Common myeloid progenitor, CD34-positive (primary cell): ENCODE measurements at regions not wholly inside any gene's neighbourhood (a gene's known extent, or its start where the extent isn't known, plus 50 kb on each side); places are given as distances from the start of the nearest gene placed in this dataset.

ENCODE experiments used
- CTCF ChIA-PET: fragments of 350-600 bp; sonication (Branson Sonifier 250); formaldehyde crosslinking; loops from one replicate; lab custom pipeline; 2021; ENCODE audit warnings: antibody characterized with exemption; lab: Charles Lee
- POLR2A ChIA-PET: fragments of 350-600 bp; sonication (Branson Sonifier 250); formaldehyde crosslinking; loops from one replicate; lab custom pipeline; 2021; ENCODE audit warnings: antibody characterized with exemption; lab: Charles Lee
- DNase-seq, 3 donors: peaks; one replicate each; pipeline versions ENCODE4 v3.0.0 to v3.0.0-alpha.2; 2013
- H3K27ac ChIP-seq, 2 experiments: 1 replicate in 1 of 2; 2 replicates in 1 of 2; pipeline ENCODE4 v1.7.0; 2013; ENCODE audit warnings: inconsistent platforms in 2 of 2, low read length in 2 of 2, mild to moderate bottlenecking in 2 of 2, low read depth in 1 of 2, moderate library complexity in 1 of 2; ENCODE audit not compliant: severe bottlenecking in 2 of 2, insufficient read depth in 1 of 2, poor library complexity in 1 of 2
- H3K27me3 ChIP-seq, 5 experiments: replicated peaks in 2 of 5; 1 replicate in 3 of 5; 2 replicates in 2 of 5; pipeline versions ENCODE4 v1.6.1 to v1.7.0; 2013; ENCODE audit warnings: low read length in 4 of 5, mild to moderate bottlenecking in 2 of 5, moderate library complexity in 2 of 5, inconsistent platforms in 1 of 5; ENCODE audit not compliant: insufficient read depth in 5 of 5, control insufficient read depth in 4 of 5
- H3K36me3 ChIP-seq, 4 experiments: 1 replicate in 2 of 4; 2 replicates in 2 of 4; pipeline versions ENCODE4 v1.6.1 to v1.7.0; 2013; ENCODE audit warnings: low read length in 3 of 4, control low read depth in 1 of 4, mild to moderate bottlenecking in 1 of 4; ENCODE audit not compliant: control insufficient read depth in 4 of 4, insufficient read depth in 4 of 4
- H3K4me1 ChIP-seq, 4 experiments: 1 replicate in 3 of 4; 2 replicates in 1 of 4; pipeline versions ENCODE4 v1.6.1 to v1.7.1; 2013; ENCODE audit warnings: low read length in 3 of 4, mild to moderate bottlenecking in 3 of 4, control low read depth in 1 of 4, inconsistent platforms in 1 of 4, moderate library complexity in 1 of 4; ENCODE audit not compliant: control insufficient read depth in 4 of 4, insufficient read depth in 4 of 4; ENCODE audit errors: control extremely low read depth in 1 of 4
- H3K4me3 ChIP-seq, 7 experiments: 1 replicate in 4 of 7; 2 replicates in 3 of 7; pipeline versions ENCODE4 v1.5.1 to v1.7.0; 2013; ENCODE audit warnings: mild to moderate bottlenecking in 7 of 7, low read length in 6 of 7, moderate library complexity in 6 of 7, inconsistent platforms in 2 of 7, low read depth in 2 of 7, control low read depth in 1 of 7; ENCODE audit not compliant: insufficient read depth in 4 of 7, control insufficient read depth in 1 of 7; ENCODE audit errors: extremely low read depth in 1 of 7
- H3K9me3 ChIP-seq, 5 experiments: 1 replicate in 4 of 5; 2 replicates in 1 of 5; pipeline versions ENCODE4 v1.6.1 to v1.7.1; 2013; ENCODE audit warnings: low read length in 4 of 5, mild to moderate bottlenecking in 2 of 5, inconsistent platforms in 1 of 5, low read depth in 1 of 5, moderate library complexity in 1 of 5; ENCODE audit not compliant: control insufficient read depth in 4 of 5, insufficient read depth in 2 of 5; ENCODE audit errors: control extremely low read depth in 1 of 5
- WGBS: methylation state at CpG from one replicate; pipeline ENCODE4 v1.1.5; 2013; ENCODE audit not compliant: insufficient coverage; 5-methylcytosine and 5-hydroxymethylcytosine counted together

GRCh38 chr2:226661789-226662545, 137.7 kb downstream of the IRS1 start:
- POLR2A ChIA-PET, result no interaction called here
- no peak for DNase-seq
- H3K27me3 ChIP-seq, result peaks cover 4 to 90% (median 16%) of the 10 kb centered on the region in 5 experiments
- H3K4me1 ChIP-seq, result no peaks in the 10 kb centered on the region
- WGBS, result 72% methylated on average over 8 of the region's 11 CpGs
- H3K4me3 ChIP-seq, result no peak overlapping the region
- peaks cover 0 to 5% (median 0%) of the 10 kb centered on the region in 5 experiments for H3K9me3 ChIP-seq
- CTCF ChIA-PET, result no interaction called here
- H3K36me3 ChIP-seq, result no peaks in the 10 kb centered on the region
- H3K27ac ChIP-seq, result no peak overlapping the region

- WGBS, result 71% methylated on average over 1 of the region's 1 CpG
- CTCF ChIA-PET, result no interaction called here
- no peak overlapping the region for H3K27ac ChIP-seq
These were observed 139.1 kb downstream of the IRS1 start for GRCh38 chr2:226660526-226660925.

GRCh38 chr2:226660124-226660523, 139.5 kb downstream of the IRS1 start:
- no peak overlapping the region for H3K4me3 ChIP-seq
- peaks cover 0 to 5% (median 0%) of the 10 kb centered on the region in 5 experiments for H3K9me3 ChIP-seq
- POLR2A ChIA-PET, result no interaction called here
- 98% methylated on average over 4 of the region's 5 CpGs for WGBS
- H3K27me3 ChIP-seq, result peaks cover 4 to 91% (median 20%) of the 10 kb centered on the region in 5 experiments
- DNase-seq, result no peak
- H3K27ac ChIP-seq, result no peak overlapping the region
- H3K4me1 ChIP-seq, result no peaks in the 10 kb centered on the region
- H3K36me3 ChIP-seq, result no peaks in the 10 kb centered on the region
- CTCF ChIA-PET, result no interaction called here

More at GRCh38 chr2:226660526-226660925, 139.1 kb downstream of the IRS1 start:
- no peak for DNase-seq
- Histone ChIP-seq H3K4me3 (no peak overlapping the region), H3K27me3 (peaks cover 4 to 90% (median 18%) of the 10 kb centered on the region in 5 experiments), H3K9me3 (peaks cover 0 to 5% (median 0%) of the 10 kb centered on the region in 5 experiments), H3K36me3 (no peaks in the 10 kb centered on the region), H3K4me1 (no peaks in the 10 kb centered on the region)
- POLR2A ChIA-PET, result no interaction called here

- CTCF ChIA-PET, result no interaction called here
- Histone ChIP-seq H3K4me1 (no peaks in the 10 kb centered on the region), H3K4me3 (no peak overlapping the region), H3K27me3 (peaks cover 4 to 91% (median 22%) of the 10 kb centered on the region in 5 experiments), H3K27ac (no peak overlapping the region), H3K36me3 (no peaks in the 10 kb centered on the region), H3K9me3 (peaks cover 0 to 5% (median 0%) of the 10 kb centered on the region in 5 experiments)
- POLR2A ChIA-PET, result no interaction called here
- DNase-seq, result no peak
- 85% methylated on average over 4 of the region's 6 CpGs for WGBS
These were observed 140.2 kb downstream of the IRS1 start for GRCh38 chr2:226659410-226659809.

GRCh38 chr2:226658555-226658954, 141.1 kb downstream of the IRS1 start:
- CTCF ChIA-PET, result no interaction called here
- H3K36me3 ChIP-seq, result no peaks in the 10 kb centered on the region
- POLR2A ChIA-PET, result no interaction called here
- H3K4me1 ChIP-seq, result no peaks in the 10 kb centered on the region
- no peak overlapping the region for H3K27ac ChIP-seq
- 57% methylated on average over 2 of the region's 2 CpGs for WGBS
- no peak for DNase-seq
- no peak overlapping the region for H3K4me3 ChIP-seq
- peaks cover 0 to 9% (median 0%) of the 10 kb centered on the region in 5 experiments for H3K9me3 ChIP-seq
- peaks cover 4 to 93% (median 27%) of the 10 kb centered on the region in 5 experiments for H3K27me3 ChIP-seq

GRCh38 chr2:226657340-226658053, 142.1 kb downstream of the IRS1 start:
- no peaks in the 10 kb centered on the region for H3K4me1 ChIP-seq
- WGBS, result 100% methylated on average over 1 of the region's 6 CpGs
- H3K27ac ChIP-seq, result no peak overlapping the region
- DNase-seq, result no peak
- no peaks in the 10 kb centered on the region for H3K36me3 ChIP-seq
- peaks cover 4 to 93% (median 32%) of the 10 kb centered on the region in 5 experiments for H3K27me3 ChIP-seq
- H3K4me3 ChIP-seq, result no peak overlapping the region
- peaks cover 0 to 9% (median 0%) of the 10 kb centered on the region in 5 experiments for H3K9me3 ChIP-seq
- CTCF ChIA-PET, result interaction anchor here (1.2 kb wide), 1 partner anchor 19 kb away, joined by 4 read pairs; no protein-coding TSS in a partner anchor
- POLR2A ChIA-PET, result no interaction called here

GRCh38 chr2:226656367-226656766, 143.3 kb downstream of the IRS1 start:
- Histone ChIP-seq H3K9me3 (peaks cover 0 to 9% (median 0%) of the 10 kb centered on the region in 5 experiments), H3K36me3 (no peaks in the 10 kb centered on the region), H3K27me3 (peaks cover 4 to 93% (median 33%) of the 10 kb centered on the region in 5 experiments), H3K4me1 (no peaks in the 10 kb centered on the region), H3K27ac (no peak overlapping the region), H3K4me3 (no peak overlapping the region)
- DNase-seq, result no peak
- ChIA-PET CTCF (interaction anchor here (1.2 kb wide), 1 partner anchor 20 kb away, joined by 4 read pairs; no protein-coding TSS in a partner anchor), POLR2A (no interaction called here)
- WGBS, result no CpG with 5 or more reads among the region's 4 CpGs
